ENCODE measurements at regions not wholly inside any gene's neighbourhood (a gene's known extent, or its start where the extent isn't known, plus 50 kb on each side); places are given as distances from the start of the nearest gene placed in this dataset.

DNA sequence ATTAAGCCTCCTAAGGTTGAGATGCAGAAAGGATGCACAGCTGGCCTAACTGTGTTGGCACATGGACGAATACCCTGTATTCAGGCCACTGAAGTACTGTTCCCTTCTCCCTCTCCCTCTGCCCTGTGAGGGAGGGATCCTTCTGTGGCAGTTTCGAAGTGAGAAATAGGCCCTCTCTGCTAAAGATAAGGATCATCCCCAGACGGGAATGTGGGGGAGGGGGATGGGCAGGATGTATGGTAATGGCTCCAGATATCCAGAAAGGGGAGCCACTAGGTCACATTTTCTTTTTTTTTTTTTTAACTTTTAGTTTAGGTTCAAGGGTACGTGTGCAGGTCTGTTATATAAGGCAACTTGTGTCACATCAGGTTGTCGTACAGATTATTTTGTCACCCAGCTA is 463.1 kb downstream of the TBL1XR1 start (continued):
- TF ChIP-seq, protein P1, sequence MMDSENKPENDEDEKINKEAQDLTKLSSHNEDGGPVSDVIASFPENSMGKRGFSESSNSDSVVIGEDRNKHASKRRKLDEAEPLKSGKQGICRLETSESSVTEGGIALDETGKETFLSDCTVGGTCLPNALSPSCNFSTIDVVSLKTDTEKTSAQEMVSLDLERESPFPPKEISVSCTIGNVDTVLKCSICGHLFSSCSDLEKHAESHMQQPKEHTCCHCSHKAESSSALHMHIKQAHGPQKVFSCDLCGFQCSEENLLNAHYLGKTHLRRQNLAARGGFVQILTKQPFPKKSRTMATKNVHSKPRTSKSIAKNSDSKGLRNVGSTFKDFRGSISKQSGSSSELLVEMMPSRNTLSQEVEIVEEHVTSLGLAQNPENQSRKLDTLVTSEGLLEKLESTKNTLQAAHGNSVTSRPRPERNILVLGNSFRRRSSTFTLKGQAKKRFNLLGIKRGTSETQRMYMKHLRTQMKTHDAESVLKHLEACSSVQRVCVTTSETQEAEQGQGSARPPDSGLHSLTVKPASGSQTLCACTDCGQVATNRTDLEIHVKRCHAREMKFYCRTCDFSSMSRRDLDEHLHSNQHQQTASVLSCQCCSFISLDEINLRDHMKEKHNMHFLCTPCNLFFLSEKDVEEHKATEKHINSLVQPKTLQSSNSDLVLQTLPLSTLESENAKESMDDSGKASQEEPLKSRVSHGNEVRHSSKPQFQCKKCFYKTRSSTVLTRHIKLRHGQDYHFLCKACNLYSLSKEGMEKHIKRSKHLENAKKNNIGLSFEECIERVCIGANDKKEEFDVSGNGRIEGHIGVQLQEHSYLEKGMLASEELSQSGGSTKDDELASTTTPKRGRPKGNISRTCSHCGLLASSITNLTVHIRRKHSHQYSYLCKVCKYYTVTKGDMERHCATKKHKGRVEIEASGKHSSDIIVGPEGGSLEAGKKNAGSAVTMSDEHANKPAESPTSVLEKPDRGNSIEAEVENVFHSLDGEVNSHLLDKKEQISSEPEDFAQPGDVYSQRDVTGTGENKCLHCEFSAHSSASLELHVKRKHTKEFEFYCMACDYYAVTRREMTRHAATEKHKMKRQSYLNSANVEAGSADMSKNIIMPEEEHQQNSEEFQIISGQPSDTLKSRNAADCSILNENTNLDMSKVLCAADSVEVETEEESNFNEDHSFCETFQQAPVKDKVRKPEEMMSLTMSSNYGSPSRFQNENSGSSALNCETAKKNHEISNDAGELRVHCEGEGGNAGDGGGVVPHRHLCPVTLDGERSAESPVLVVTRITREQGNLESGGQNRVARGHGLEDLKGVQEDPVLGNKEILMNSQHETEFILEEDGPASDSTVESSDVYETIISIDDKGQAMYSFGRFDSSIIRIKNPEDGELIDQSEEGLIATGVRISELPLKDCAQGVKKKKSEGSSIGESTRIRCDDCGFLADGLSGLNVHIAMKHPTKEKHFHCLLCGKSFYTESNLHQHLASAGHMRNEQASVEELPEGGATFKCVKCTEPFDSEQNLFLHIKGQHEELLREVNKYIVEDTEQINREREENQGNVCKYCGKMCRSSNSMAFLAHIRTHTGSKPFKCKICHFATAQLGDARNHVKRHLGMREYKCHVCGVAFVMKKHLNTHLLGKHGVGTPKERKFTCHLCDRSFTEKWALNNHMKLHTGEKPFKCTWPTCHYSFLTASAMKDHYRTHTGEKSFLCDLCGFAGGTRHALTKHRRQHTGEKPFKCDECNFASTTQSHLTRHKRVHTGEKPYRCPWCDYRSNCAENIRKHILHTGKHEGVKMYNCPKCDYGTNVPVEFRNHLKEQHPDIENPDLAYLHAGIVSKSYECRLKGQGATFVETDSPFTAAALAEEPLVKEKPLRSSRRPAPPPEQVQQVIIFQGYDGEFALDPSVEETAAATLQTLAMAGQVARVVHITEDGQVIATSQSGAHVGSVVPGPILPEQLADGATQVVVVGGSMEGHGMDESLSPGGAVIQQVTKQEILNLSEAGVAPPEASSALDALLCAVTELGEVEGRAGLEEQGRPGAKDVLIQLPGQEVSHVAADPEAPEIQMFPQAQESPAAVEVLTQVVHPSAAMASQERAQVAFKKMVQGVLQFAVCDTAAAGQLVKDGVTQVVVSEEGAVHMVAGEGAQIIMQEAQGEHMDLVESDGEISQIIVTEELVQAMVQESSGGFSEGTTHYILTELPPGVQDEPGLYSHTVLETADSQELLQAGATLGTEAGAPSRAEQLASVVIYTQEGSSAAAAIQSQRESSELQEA (CRISPR knock-in tag; IDR thresholded peaks at IDR 0.05; ENCODE audit: not compliant biosample characterization): no peak
- TF ChIP-seq ZBTB8A (CRISPR knock-in tag; IDR thresholded peaks at IDR 0.05; ENCODE audit: borderline replicate concordance, low read depth): no peak
- no peak for TF ChIP-seq SATB2 (CRISPR knock-in tag; IDR thresholded peaks at IDR 0.05)
- no peak for TF ChIP-seq ZSCAN31 (CRISPR knock-in tag; IDR thresholded peaks at IDR 0.05; ENCODE audit: low read depth)
- TF ChIP-seq ZNF335 (CRISPR knock-in tag; IDR thresholded peaks at IDR 0.05): no peak
- TF ChIP-seq SMARCE1 (IDR thresholded peaks at IDR 0.05; ENCODE audit: borderline replicate concordance): no peak

DNA sequence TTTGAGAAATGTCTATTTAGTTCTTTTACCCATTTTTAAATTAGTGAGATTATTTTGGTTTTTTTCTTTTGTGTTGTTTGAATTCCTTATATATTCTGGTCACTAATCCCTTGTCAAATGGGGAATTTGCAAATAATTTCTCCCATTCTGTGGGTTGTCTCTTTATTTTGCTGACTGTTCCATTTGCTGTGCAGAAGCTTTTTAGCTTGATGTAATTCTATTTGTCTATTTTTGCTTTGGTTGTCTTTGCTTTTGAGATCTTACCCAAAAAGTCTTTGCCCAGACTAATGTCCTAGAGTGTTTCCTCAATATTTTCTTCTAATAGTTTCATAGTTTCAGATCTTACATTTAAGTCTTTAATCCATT is 472.9 kb downstream of the TBL1XR1 start:
- in situ Hi-C loops (cut with HindIII; ENCODE audit: extremely low pct_ligation_motif_present, low pct_unique_long_range_greater_than_20kb): no loop called here
- Histone ChIP-seq H3K79me2 (ENCODE audit: insufficient read depth, low read length) (no peaks in the 10 kb centered on the region), H3K4me2 (ENCODE audit: low read depth, low read length) (no peak overlapping the region), H3K9ac (ENCODE audit: insufficient read depth, low read depth, low read length) (no peak overlapping the region), H3K27ac (ENCODE audit: extremely low read length, insufficient read depth, low read length) (no peak overlapping the region), H3K36me3 (replicated peaks in 1 of 2; ENCODE audit: control insufficient read depth in 1 of 2, insufficient read depth in 2 of 2, low read length in 2 of 2) (no peaks in the 10 kb centered on the region), H2AFZ (ENCODE audit: low read length) (no peak overlapping the region), H3K9me3 (ENCODE audit: low read length) (no peaks in the 10 kb centered on the region), H4K20me1 (ENCODE audit: insufficient read depth, low read length) (no peaks in the 10 kb centered on the region), H3K27me3 (ENCODE audit: control insufficient read depth in 1 of 2, insufficient read depth in 2 of 2, low read length in 2 of 2) (no peaks in the 10 kb centered on the region; a peak in 1 of 5 replicates), H3K4me3 (replicated peaks in 1 of 3; ENCODE audit: insufficient read depth in 1 of 3, low read depth in 2 of 3, low read length in 3 of 3) (no peak overlapping the region), H3K4me1 (ENCODE audit: insufficient read depth, low read length) (no peaks in the 10 kb centered on the region)
- ATAC-seq (no peak), DNase-seq (ENCODE audit: low spot score) (no peak), FAIRE-seq (no peak)
- ChIA-PET CTCF (ENCODE audit: low intra/inter-chr PET ratio, low total read pairs) (no interaction called here), POLR2A (no interaction called here)
- intact Hi-C loops (cut with micrococcal nuclease; ENCODE audit: unreplicated experiment): no loop called here
- no TSS peak for BruUV-seq (replicated peaks)
- no peak for TF ChIP-seq TGIF2 (CRISPR knock-in tag; IDR thresholded peaks at IDR 0.05)
- no peak for TF ChIP-seq ZNF883 (CRISPR knock-in tag; IDR thresholded peaks at IDR 0.05; ENCODE audit: not compliant biosample characterization)
- TF ChIP-seq ZNF75D (CRISPR knock-in tag; IDR thresholded peaks at IDR 0.05; ENCODE audit: borderline replicate concordance): no peak
- no peak for TF ChIP-seq ZNF3 (CRISPR knock-in tag; IDR thresholded peaks at IDR 0.05)
- no peak for TF ChIP-seq KLF11 (CRISPR knock-in tag; IDR thresholded peaks at IDR 0.05)
- no peak for TF ChIP-seq GLI4 (CRISPR knock-in tag; IDR thresholded peaks at IDR 0.05; ENCODE audit: borderline replicate concordance)
- TF ChIP-seq MAFF (IDR thresholded peaks at IDR 0.05; ENCODE audit: low read depth, low read length): peak; percentile 55
- no peak for TF ChIP-seq SMAD3 (CRISPR knock-in tag; IDR thresholded peaks at IDR 0.05)
- no peak for TF ChIP-seq HDAC1 (CRISPR knock-in tag; IDR thresholded peaks at IDR 0.05)
- TF ChIP-seq MAFK (conservative IDR thresholded peaks at IDR 0.05 in 1 of 2, IDR thresholded peaks at IDR 0.05 in 1 of 2; ENCODE audit: low read length in 2 of 2): peak; percentile 21 to 69; a peak in 2 of 4 replicates
- no peak for TF ChIP-seq FIP1L1 (IDR thresholded peaks at IDR 0.05; ENCODE audit: borderline replicate concordance, insufficient read depth, low read depth, low read length)
- no peak for TF ChIP-seq NKX3-1 (CRISPR knock-in tag; IDR thresholded peaks at IDR 0.05)
- TF ChIP-seq GATAD2A (CRISPR knock-in tag; IDR thresholded peaks at IDR 0.05): no peak
- TF ChIP-seq KMT2A (CRISPR knock-in tag; IDR thresholded peaks at IDR 0.05): no peak
